Epithelial cell of esophagus (primary cell): ENCODE measurements at regions not wholly inside any gene's neighbourhood (a gene's known extent, or its start where the extent isn't known, plus 50 kb on each side); places are given as distances from the start of the nearest gene placed in this dataset.

Experiments
- DNase-seq: peaks from one replicate; pipeline ENCODE4 v3.0.0; 2010; ENCODE audit warnings: low read depth
- H3K4me3 ChIP-seq: 2 replicates; pipeline ENCODE4 v1.5.1; 2011; ENCODE audit warnings: mild to moderate bottlenecking, low read length, control low read depth
- CTCF ChIP-seq: IDR thresholded peaks from 2 replicates; pipeline ENCODE4 v1.5.1; 2011; ENCODE audit warnings: low read depth, mild to moderate bottlenecking, low read length, control low read depth, inconsistent platforms; ENCODE audit not compliant: insufficient read depth; ENCODE audit errors: missing control alignments

- no peak for DNase-seq
- no peak for TF ChIP-seq CTCF
- no peak overlapping the region for H3K4me3 ChIP-seq
Measured at GRCh38 chr16:64499211-64499610, 622.7 kb downstream of the CDH11 start.

- no peak for DNase-seq
- no peak overlapping the region for H3K4me3 ChIP-seq
- TF ChIP-seq CTCF = no peak
Measured at GRCh38 chr16:64498363-64498762, 623.5 kb downstream of the CDH11 start.

GRCh38 chr16:64493709-64494108 lies 628.2 kb downstream of the CDH11 start:
- TF ChIP-seq CTCF = no peak
- H3K4me3 ChIP-seq = no peak overlapping the region
- DNase-seq = no peak

GRCh38 chr16:64489449-64489848 lies 632.4 kb downstream of the CDH11 start:
- TF ChIP-seq CTCF = no peak
- peak; percentile 37 for DNase-seq
- no peak overlapping the region for H3K4me3 ChIP-seq

GRCh38 chr16:64486561-64486960 lies 635.3 kb downstream of the CDH11 start:
- no peak for DNase-seq

GRCh38 chr16:64481497-64481896 lies 640.4 kb downstream of the CDH11 start:
- no peak for DNase-seq
- TF ChIP-seq CTCF = no peak
- H3K4me3 ChIP-seq = no peak overlapping the region

More at GRCh38 chr16:64486561-64486960, 635.3 kb downstream of the CDH11 start:
- TF ChIP-seq CTCF = no peak
- H3K4me3 ChIP-seq = no peak overlapping the region

- peak; percentile 12 for DNase-seq
- no peak for TF ChIP-seq CTCF
- H3K4me3 ChIP-seq = no peak overlapping the region
Measured at GRCh38 chr16:64478252-64478906, 643.5 kb downstream of the CDH11 start.
